GM12864 (cell line): ENCODE measurements at regions not wholly inside any gene's neighbourhood (a gene's known extent, or its start where the extent isn't known, plus 50 kb on each side); places are given as distances from the start of the nearest gene placed in this dataset.

Experiments used
- DNase-seq: peaks from one replicate; pipeline ENCODE4 v3.0.0-alpha.2; 2011; ENCODE audit warnings: low read depth
- H3K4me3 ChIP-seq: 2 replicates; pipeline ENCODE4 v1.5.1; 2011; ENCODE audit warnings: mild to moderate bottlenecking, low read depth, low read length, control low read depth
- CTCF ChIP-seq: IDR thresholded peaks from 2 replicates; pipeline ENCODE4 v1.5.1; 2011; ENCODE audit warnings: low read depth, mild to moderate bottlenecking, moderate library complexity, low read length, control low read depth, inconsistent platforms; ENCODE audit errors: missing control alignments

GRCh38 chr20:23264545-23264944 lies 86.0 kb upstream of the NXT1 start:
- DNase-seq: no peak
- no peak for TF ChIP-seq CTCF
- no peak overlapping the region for H3K4me3 ChIP-seq

- no peak overlapping the region for H3K4me3 ChIP-seq
- TF ChIP-seq CTCF: no peak
- no peak for DNase-seq
Observed at GRCh38 chr20:23260181-23260840, 90.3 kb upstream of the NXT1 start.

- no peak for TF ChIP-seq CTCF
Observed at GRCh38 chr20:23258747-23259121, 91.9 kb upstream of the NXT1 start.

GRCh38 chr20:23257848-23258746 lies 92.5 kb upstream of the NXT1 start:
- no peak for DNase-seq
- H3K4me3 ChIP-seq: no peak overlapping the region
- TF ChIP-seq CTCF: no peak

More at GRCh38 chr20:23258747-23259121, 91.9 kb upstream of the NXT1 start:
- H3K4me3 ChIP-seq: no peak overlapping the region
- no peak for DNase-seq

- no peak for TF ChIP-seq CTCF
- DNase-seq: no peak
- no peak overlapping the region for H3K4me3 ChIP-seq
Observed at GRCh38 chr20:23257106-23257761, 93.4 kb upstream of the NXT1 start.

- no peak overlapping the region for H3K4me3 ChIP-seq
- no peak for DNase-seq
- TF ChIP-seq CTCF: no peak
Observed at GRCh38 chr20:23255716-23256385, 94.7 kb upstream of the NXT1 start.
